ENCODE measurements at regions not wholly inside any gene's neighbourhood (a gene's known extent, or its start where the extent isn't known, plus 50 kb on each side); places are given as distances from the start of the nearest gene placed in this dataset.

DNA sequence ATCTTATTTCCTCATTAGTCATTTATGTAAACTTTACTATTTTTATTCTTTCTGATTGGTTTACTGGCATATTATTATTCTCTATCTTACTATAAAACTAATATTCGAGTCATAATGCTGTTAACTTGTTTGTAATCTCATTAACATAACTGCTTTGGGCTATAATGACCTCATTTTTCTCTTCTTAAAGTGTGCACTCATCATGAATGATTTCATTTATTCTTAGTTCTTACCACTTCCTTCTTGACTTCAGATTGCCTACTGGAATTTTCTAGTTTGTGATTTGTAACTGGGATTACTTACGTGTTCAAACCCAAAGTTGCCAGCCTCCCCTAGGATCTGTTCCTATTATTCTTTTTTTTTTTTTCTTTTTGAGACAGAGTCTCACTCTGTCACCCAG is 91.8 kb upstream of the TNFAIP3 start:
- TF ChIP-seq, protein P1, sequence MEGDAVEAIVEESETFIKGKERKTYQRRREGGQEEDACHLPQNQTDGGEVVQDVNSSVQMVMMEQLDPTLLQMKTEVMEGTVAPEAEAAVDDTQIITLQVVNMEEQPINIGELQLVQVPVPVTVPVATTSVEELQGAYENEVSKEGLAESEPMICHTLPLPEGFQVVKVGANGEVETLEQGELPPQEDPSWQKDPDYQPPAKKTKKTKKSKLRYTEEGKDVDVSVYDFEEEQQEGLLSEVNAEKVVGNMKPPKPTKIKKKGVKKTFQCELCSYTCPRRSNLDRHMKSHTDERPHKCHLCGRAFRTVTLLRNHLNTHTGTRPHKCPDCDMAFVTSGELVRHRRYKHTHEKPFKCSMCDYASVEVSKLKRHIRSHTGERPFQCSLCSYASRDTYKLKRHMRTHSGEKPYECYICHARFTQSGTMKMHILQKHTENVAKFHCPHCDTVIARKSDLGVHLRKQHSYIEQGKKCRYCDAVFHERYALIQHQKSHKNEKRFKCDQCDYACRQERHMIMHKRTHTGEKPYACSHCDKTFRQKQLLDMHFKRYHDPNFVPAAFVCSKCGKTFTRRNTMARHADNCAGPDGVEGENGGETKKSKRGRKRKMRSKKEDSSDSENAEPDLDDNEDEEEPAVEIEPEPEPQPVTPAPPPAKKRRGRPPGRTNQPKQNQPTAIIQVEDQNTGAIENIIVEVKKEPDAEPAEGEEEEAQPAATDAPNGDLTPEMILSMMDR (IDR thresholded peaks at IDR 0.05) = no peak
- no peak for TF ChIP-seq POLR2A (IDR thresholded peaks at IDR 0.05)

Measured in heart left ventricle (tissue), 13 donors.